ENCODE measurements at regions not wholly inside any gene's neighbourhood (a gene's known extent, or its start where the extent isn't known, plus 50 kb on each side); places are given as distances from the start of the nearest gene placed in this dataset.

GRCh38 chr15:58268746-58269267 lies 130.6 kb downstream of the AQP9 start:
- intact Hi-C loops (cut with DNase I) = no loop called here

DNA sequence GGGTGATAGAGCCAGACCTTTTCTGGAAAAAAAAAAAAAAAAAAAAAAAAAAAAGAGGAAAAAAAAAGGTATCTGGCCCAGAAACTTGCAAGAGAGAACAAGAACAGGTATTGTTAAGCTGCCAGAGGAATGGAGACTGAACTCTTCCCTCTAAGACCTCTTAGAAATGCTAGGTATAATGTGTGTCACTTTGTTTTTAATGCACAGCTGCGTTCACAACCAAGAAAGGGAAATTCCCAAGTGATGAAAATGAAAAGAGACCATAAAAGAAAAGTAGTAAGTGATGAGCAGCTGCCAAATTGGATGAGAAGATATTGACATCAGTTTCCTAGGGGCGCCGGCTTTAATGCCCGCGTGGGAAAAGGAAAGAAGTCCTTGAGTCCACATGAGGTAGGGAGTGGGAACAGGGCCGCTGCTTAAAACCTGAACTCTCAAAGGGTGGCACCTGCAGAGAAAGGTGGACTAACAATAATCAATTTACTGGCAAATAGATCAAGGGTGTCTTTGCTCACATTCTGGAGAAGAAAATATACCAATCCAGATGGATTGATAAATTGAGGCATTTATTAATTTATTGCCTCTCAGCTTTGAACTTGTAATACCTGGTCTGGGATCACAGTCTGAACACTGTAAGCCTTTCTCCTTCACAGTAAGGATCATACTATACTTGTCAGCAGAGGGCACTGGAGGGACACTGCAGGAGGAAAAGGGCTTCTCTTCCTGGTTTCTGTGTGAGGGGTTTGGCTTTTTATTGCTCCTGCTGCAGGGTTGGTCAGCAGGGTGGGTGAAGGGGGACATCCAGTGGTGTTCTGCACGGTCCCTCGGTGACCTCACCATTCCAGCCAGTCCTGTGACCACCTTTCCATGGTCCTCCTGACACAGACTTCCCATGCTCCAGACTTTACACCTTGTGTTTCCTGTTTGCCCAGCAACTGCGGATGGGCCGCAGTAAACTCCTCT lies 131.6 kb downstream of the AQP9 start:
- intact Hi-C loops (cut with DNase I) = no loop called here
- peak in 31 of 42 donors; percentile 9 to 81 (median 50) for DNase-seq

More at GRCh38 chr15:58268746-58269267, 130.6 kb downstream of the AQP9 start:
- DNase-seq = peak in 7 of 42 donors; percentile 9 to 64 (median 29)

DNA sequence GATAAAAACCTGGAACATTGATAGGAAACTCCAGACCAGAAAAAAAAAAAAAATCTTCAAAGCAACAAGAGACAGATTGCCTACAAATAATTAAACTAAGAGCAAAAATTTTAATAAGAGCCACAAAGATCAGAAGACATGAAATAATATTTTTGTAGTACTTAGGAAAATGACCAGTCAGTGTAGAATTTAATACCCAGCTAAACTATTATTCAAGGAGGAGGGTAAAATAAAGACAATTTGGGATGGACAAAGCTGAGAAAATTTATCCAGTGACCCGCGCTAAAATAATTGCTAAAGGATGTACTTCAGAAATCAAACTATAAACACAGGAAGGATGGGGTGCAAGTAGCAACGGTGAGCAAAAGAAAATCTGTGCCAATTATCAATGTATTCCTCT lies 133.2 kb downstream of the AQP9 start:
- intact Hi-C loops (cut with DNase I) = no loop called here
- no peak for DNase-seq

- DNase-seq = no peak
- intact Hi-C loops (cut with DNase I) = no loop called here
Measured at GRCh38 chr15:58273104-58273503, 134.9 kb downstream of the AQP9 start.

- intact Hi-C loops (cut with DNase I) = no loop called here
- no peak for DNase-seq
Measured at GRCh38 chr15:58274885-58275284, 136.7 kb downstream of the AQP9 start.

- no peak for DNase-seq
- intact Hi-C loops (cut with DNase I) = no loop called here
Measured at GRCh38 chr15:58275785-58276184, 137.6 kb downstream of the AQP9 start.

DNA sequence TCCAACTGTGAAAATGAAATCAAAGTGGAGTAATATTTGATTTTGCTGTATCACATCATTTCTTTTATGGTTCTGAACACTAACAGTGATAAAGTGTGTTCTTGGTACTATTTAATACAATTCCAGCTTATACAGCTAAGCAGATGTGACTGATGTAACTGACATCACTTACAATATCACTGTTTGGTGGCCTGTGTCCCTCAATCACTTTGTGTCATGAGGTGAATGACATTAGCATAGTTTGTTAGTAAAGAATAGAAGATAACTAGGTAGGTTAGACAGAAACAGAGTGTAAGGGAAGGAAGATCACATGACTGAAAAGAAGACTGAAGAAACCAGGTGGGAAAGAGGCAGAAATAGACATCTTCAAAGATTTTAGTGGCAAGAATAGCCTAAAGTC lies 138.7 kb downstream of the AQP9 start:
- DNase-seq = no peak
- intact Hi-C loops (cut with DNase I) = no loop called here

- intact Hi-C loops (cut with DNase I) = no loop called here
- DNase-seq = no peak
Measured at GRCh38 chr15:58277333-58277732, 139.2 kb downstream of the AQP9 start.

- intact Hi-C loops (cut with DNase I) = no loop called here
- DNase-seq = no peak
Measured at GRCh38 chr15:58279106-58279505, 140.9 kb downstream of the AQP9 start.

DNA sequence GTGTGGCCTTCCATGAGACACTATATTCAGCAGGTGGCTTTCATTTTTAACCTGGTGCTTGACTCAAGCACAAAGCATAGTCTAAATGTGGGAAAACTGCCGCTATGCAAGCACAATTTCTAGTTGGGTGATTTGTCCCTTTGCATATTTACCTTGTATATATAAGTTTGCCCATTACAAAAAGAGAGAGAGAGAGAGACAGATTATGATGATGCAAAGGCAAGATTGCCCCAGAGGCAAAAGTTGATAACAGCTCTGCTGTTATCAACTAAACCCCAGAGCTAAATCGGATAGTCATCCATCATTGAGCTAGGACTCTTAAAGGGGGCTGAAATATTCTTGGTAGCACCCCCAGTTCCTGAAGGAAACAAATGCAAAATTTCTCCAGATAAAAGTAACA lies 141.5 kb downstream of the AQP9 start:
- intact Hi-C loops (cut with DNase I) = no loop called here
- DNase-seq = no peak

- intact Hi-C loops (cut with DNase I) = no loop called here
- no peak for DNase-seq
Measured at GRCh38 chr15:58282060-58282708, 144.0 kb downstream of the AQP9 start.

- intact Hi-C loops (cut with DNase I) = no loop called here
- DNase-seq = no peak
Measured at GRCh38 chr15:58283302-58283701, 145.1 kb downstream of the AQP9 start.

DNA sequence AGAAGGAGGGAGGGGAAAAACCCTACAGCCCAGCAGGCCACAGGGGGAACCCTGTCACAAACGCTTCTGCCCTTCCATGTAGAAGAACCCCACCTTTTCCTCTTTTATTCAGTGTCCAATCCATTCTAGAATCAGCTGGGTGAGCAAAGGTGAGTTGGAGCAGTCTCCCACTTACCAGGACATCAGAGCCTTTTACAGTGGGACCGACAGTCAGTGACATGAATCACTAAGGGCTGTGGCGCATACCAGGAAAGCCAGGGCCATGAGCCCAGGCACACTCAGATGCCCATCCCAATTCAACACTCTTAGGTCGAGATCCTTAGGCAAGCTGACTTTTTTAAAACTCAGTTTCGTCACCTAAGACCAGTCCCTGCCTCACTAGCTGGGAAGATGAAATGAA lies 146.1 kb downstream of the AQP9 start:
- DNase-seq = no peak
- intact Hi-C loops (cut with DNase I) = no loop called here

DNA sequence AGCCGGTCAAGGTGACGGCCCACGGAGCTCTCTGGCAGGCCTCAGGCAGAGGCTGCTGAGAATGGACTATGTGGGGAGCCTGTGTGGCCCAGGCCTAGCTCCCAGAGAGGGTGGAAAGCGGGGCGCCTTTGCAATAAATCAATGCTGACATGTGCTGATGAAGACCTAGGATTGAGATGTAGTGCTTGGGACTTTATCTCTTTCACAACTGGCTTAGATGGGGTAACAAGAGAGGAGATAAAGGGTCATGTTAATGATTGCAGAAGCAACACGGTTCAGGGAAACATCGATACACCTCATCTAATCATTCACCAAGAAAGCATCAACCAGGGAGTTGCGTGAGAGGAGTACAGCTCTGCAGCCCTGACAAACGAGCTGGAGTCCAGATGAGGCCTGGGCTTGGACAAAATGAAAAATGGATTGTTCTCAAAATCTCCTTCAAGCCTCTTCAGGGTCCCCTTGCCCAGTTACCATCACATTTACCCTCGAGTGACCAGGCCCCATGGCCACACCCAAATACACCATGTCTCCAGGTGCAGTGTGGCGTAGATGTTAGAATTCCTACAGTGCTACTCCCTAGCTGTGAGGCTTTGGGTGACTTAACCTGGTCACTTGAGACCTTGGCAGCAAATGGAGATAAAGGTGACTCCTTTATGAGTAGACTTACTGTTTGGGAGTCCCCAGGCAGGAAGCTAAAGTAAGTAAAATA lies 146.4 kb upstream of the LIPC start:
- intact Hi-C loops (cut with DNase I) = no loop called here
- no peak for DNase-seq

- intact Hi-C loops (cut with DNase I) = no loop called here
- DNase-seq = no peak
Measured at GRCh38 chr15:58285921-58286278, 145.9 kb upstream of the LIPC start.

DNA sequence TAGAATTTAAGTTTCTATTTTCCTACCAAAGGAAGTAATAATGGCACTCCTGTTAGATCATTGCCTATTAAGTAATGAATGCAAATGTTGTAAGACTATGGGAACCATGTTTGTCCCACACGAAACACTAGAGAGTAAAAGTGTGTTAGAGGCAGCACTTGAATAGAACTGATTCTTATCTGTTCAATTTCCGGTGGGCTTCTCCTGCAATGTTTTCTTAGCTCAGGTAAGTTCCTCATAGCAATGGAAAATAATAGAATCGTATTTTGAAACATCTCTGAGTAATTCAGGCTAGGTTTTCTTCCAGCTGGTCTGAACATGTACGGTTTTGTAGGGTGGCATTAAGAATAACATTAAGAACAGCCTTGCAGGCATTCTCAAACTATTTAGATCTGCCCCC lies 145.3 kb upstream of the LIPC start:
- no peak for DNase-seq
- intact Hi-C loops (cut with DNase I) = no loop called here

- DNase-seq = no peak
Measured at GRCh38 chr15:58287891-58288290, 143.9 kb upstream of the LIPC start.

GRCh38 chr15:58288592-58288991 lies 143.2 kb upstream of the LIPC start:
- intact Hi-C loops (cut with DNase I) = no loop called here
- DNase-seq = no peak

More at GRCh38 chr15:58287891-58288290, 143.9 kb upstream of the LIPC start:
- intact Hi-C loops (cut with DNase I) = no loop called here

DNA sequence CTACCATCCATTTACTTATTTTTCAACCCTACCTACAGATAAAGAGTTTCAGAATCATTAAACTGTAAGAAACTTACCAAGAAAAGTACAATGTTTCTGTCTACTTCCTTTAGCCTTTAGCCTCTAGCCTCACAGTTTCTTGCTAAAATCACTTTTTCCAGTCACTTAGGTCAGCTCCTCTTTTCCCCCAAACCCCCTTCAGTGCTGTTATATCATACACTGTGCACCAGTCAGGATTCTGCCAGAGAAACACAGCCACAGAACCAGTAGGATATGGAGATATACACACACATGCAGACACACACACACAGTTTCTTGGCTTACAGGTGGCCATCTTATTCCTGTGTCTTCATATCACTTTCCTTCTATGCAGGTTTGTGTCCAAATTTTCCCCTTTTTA lies 139.9 kb upstream of the LIPC start:
- no peak for DNase-seq
- intact Hi-C loops (cut with DNase I) = loop anchor here (10.0 kb wide), 1 partner anchor 63 kb away; no protein-coding TSS in a partner anchor

GRCh38 chr15:58292751-58293175 lies 139.0 kb upstream of the LIPC start:
- DNase-seq = no peak
- intact Hi-C loops (cut with DNase I) = loop anchor here (10.0 kb wide), 1 partner anchor 62 kb away; no protein-coding TSS in a partner anchor
